Epithelial cell of proximal tubule (primary cell): ENCODE measurements at regions not wholly inside any gene's neighbourhood (a gene's known extent, or its start where the extent isn't known, plus 50 kb on each side); places are given as distances from the start of the nearest gene placed in this dataset.

Source experiments
- DNase-seq: peaks from one replicate; pipeline ENCODE4 v3.0.0-alpha.2; 2011; ENCODE audit warnings: low read depth
- H3K4me3 ChIP-seq: 2 replicates; pipeline ENCODE4 v1.5.1; 2011; ENCODE audit warnings: low read depth, mild to moderate bottlenecking, low read length
- TF ChIP-seq, protein P1 (sequence below): conservative IDR thresholded peaks from 2 replicates; pipeline ENCODE4 v1.5.1; 2012; ENCODE audit warnings: low read depth, mild to moderate bottlenecking, low read length

GRCh38 chr1:171422511-171422910, 62.8 kb upstream of the PRRC2C start:
- TF ChIP-seq, protein P1, sequence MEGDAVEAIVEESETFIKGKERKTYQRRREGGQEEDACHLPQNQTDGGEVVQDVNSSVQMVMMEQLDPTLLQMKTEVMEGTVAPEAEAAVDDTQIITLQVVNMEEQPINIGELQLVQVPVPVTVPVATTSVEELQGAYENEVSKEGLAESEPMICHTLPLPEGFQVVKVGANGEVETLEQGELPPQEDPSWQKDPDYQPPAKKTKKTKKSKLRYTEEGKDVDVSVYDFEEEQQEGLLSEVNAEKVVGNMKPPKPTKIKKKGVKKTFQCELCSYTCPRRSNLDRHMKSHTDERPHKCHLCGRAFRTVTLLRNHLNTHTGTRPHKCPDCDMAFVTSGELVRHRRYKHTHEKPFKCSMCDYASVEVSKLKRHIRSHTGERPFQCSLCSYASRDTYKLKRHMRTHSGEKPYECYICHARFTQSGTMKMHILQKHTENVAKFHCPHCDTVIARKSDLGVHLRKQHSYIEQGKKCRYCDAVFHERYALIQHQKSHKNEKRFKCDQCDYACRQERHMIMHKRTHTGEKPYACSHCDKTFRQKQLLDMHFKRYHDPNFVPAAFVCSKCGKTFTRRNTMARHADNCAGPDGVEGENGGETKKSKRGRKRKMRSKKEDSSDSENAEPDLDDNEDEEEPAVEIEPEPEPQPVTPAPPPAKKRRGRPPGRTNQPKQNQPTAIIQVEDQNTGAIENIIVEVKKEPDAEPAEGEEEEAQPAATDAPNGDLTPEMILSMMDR, result no peak
- no peak for DNase-seq

GRCh38 chr1:171424494-171424893, 60.8 kb upstream of the PRRC2C start:
- no peak for DNase-seq
- H3K4me3 ChIP-seq, result no peak overlapping the region
- TF ChIP-seq, protein P1, result no peak

More at GRCh38 chr1:171422511-171422910, 62.8 kb upstream of the PRRC2C start:
- no peak overlapping the region for H3K4me3 ChIP-seq

GRCh38 chr1:171426645-171427044, 58.7 kb upstream of the PRRC2C start:
- TF ChIP-seq, protein P1, result no peak
- DNase-seq, result no peak
- no peak overlapping the region for H3K4me3 ChIP-seq

DNA sequence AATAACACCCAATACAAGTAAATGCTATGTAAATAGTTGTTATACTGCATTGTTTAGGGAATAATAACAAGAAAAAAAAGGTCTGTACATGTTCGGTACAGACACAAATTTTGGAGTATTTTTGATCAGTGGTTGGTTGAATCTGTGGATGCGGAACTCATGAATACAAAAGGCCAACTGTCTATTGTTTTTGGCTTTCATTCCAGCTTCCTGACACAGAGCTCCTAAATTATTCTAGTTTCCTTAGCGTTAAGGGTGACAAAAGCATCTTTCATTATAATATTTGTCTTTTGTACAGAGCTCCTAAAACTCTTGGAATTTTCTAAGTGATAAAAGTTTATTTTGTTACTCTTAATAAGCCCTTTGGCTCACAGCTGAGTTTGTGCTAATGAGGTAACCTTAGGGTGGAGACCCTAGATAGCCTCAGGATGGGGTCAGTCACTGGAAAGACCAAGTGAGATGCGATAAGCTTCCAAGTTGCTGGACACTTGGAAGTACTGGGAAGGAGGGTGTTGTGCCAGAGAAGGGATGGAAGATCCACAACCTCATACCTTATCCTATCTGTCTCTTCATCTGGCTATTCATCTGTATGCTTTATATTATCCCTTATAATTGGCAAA, 57.4 kb upstream of the PRRC2C start:
- no peak for DNase-seq
- TF ChIP-seq, protein P1, result no peak
- no peak overlapping the region for H3K4me3 ChIP-seq

DNA sequence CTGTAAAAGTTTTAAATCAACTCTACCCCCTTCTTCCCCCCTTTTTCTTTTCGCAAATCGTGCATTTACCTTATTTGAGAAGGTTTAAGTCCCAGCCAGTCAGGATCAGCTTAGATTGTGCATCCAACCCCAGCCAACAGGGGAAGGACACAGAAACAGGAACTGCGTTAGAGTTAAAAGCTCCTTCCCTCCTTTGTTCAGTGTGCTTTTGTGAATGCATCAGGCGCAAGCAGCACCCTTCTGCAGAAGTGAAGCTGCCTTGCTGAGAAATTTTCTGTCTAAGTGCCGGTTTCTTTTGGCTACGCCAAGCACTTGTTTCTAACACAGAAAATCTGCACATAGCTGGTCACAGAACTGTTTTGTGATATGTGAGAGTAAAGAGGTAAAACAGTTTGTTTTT, 56.2 kb upstream of the PRRC2C start:
- DNase-seq, result no peak
- TF ChIP-seq, protein P1, result no peak
- H3K4me3 ChIP-seq, result no peak overlapping the region

DNA sequence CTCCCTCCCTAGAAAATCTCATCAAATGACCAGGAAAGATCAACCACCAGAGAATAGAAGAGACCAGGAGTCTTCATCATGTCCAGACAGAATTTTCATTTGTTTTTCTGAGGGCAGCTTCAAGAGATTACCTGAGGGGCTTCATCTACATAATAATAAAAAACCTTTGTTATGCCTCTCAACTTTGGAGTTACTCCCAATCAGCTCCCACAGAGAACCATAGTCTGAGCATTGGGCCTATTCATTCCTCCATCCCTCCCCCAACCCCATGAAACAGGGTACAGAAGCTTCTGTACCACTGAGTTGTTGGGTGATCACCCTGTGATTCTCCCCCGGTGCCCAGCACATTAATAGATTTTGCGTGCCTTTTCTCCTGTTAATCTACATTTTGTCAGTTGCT, 53.3 kb upstream of the PRRC2C start:
- TF ChIP-seq, protein P1, result no peak
- no peak for DNase-seq

GRCh38 chr1:171432473-171432872, 52.9 kb upstream of the PRRC2C start:
- no peak overlapping the region for H3K4me3 ChIP-seq
- TF ChIP-seq, protein P1, result no peak
- DNase-seq, result no peak

More for the DNA sequence above, 53.3 kb upstream of the PRRC2C start:
- H3K4me3 ChIP-seq, result no peak overlapping the region
